Activated CD8-positive, alpha-beta T cell treated with anti-CD3 and anti-CD28 coated beads, Interleukin-2, amount 10 ng/mL, durations not matched to agents 7 days and 5 days (primary cell): ENCODE measurements at regions not wholly inside any gene's neighbourhood (a gene's known extent, or its start where the extent isn't known, plus 50 kb on each side); places are given as distances from the start of the nearest gene placed in this dataset.
"Not testable (repeated sequence)": the region's sequence is repeated elsewhere in the genome, so short reads cannot be mapped to it uniquely, and the experiment has no call there.

Source experiments
- ATAC-seq: fragments of 150-1000 bp; cut with Tn5 transposase; one replicate; pipeline ENCODE4 v1.10.0; 2021; ENCODE audit warnings: moderate library complexity
- CTCF ChIA-PET: fragments of 350-600 bp; sonication (Branson Sonifier 250); formaldehyde crosslinking; loops from one replicate; lab custom pipeline; 2021; ENCODE audit warnings: antibody characterized with exemption; lab: Charles Lee
- POLR2A ChIA-PET: fragments of 350-600 bp; sonication (Branson Sonifier 250); formaldehyde crosslinking; loops from one replicate; lab custom pipeline; 2021; ENCODE audit warnings: antibody characterized with exemption; lab: Charles Lee
- DNase-seq: peaks from one replicate; pipeline ENCODE4 v3.0.0-alpha.2; 2020
- H3K27ac Mint-ChIP-seq: one replicate; pipeline ENCODE4 v1.8.0; 2021; ENCODE audit warnings: mild to moderate bottlenecking, mixed read lengths
- H3K27me3 Mint-ChIP-seq: one replicate; pipeline ENCODE4 v1.8.0; 2021; ENCODE audit warnings: low read depth, mixed read lengths
- H3K36me3 Mint-ChIP-seq: one replicate; pipeline ENCODE4 v1.8.0; 2021; ENCODE audit warnings: low read depth, mixed read lengths
- H3K4me1 Mint-ChIP-seq: one replicate; pipeline ENCODE4 v1.8.0; 2021; ENCODE audit warnings: low read depth, mixed read lengths
- H3K4me3 Mint-ChIP-seq: one replicate; pipeline ENCODE4 v1.8.0; 2021; ENCODE audit warnings: mild to moderate bottlenecking, mixed read lengths
- H3K9me3 Mint-ChIP-seq: one replicate; pipeline ENCODE4 v1.8.0; 2022; ENCODE audit warnings: mixed read lengths; ENCODE audit not compliant: insufficient read depth

DNA sequence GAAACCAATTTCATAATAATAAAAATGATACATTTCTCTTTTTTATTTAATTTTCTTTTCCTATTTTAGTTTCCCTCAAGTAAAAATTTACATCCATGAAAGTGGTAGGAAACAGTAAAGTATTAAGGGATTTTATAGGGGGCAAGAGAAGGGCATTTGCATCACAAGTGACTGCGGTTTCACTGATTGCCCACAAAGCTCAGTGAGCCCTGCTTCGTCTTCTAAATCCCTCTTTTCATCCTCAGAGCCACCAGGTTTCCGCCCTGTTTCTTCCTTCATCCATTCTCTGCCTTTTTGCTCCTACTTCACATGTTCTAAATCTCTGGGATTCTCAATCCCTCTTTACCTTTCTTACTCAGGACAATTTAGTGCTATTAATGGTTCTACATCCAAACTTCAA is 491.4 kb downstream of the LRRC70 start:
- Mint-ChIP-seq H3K4me3 (no peak overlapping the region), H3K27me3 (no peaks in the 10 kb centered on the region), H3K36me3 (no peaks in the 10 kb centered on the region), H3K4me1 (no peaks in the 10 kb centered on the region), H3K9me3 (no peaks in the 10 kb centered on the region), H3K27ac (no peak overlapping the region)
- DNase-seq (no peak), ATAC-seq (no peak)
- CTCF ChIA-PET = no interaction called here
- POLR2A ChIA-PET = no interaction called here

DNA sequence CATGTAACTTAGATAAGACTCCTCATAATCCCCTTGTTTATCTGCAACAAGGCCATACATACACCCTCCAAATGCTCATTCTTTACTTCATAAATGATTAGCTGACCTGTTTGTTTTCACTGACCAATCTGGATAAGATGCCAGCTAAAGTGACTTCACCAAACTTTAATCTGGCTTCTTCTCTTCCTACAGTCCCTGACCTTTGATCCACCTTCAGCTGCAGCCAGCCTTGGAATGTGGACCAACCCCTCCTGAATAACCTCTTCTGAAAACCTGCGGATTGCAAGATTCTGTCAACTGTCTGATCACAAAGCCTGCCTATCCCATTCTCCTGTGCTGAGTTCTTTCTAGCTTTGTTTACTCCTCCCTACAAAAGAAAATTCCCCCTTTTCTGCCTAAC is 476.8 kb downstream of the LRRC70 start:
- POLR2A ChIA-PET = no interaction called here
- ATAC-seq = no peak
- CTCF ChIA-PET = no interaction called here
- DNase-seq = no peak
- Mint-ChIP-seq H3K9me3 (no peaks in the 10 kb centered on the region), H3K27ac (no peak overlapping the region), H3K4me3 (no peak overlapping the region), H3K27me3 (no peaks in the 10 kb centered on the region), H3K36me3 (no peaks in the 10 kb centered on the region), H3K4me1 (no peaks in the 10 kb centered on the region)

- no peak overlapping the region for H3K27ac Mint-ChIP-seq
- CTCF ChIA-PET = no interaction called here
- POLR2A ChIA-PET = no interaction called here
- H3K9me3 Mint-ChIP-seq = no peaks in the 10 kb centered on the region
- no peaks in the 10 kb centered on the region for H3K4me1 Mint-ChIP-seq
- H3K36me3 Mint-ChIP-seq = no peaks in the 10 kb centered on the region
- H3K4me3 Mint-ChIP-seq = no peak overlapping the region
- DNase-seq (no peak), ATAC-seq (no peak)
- no peaks in the 10 kb centered on the region for H3K27me3 Mint-ChIP-seq
These were observed 474.5 kb downstream of the LRRC70 start for GRCh38 chr5:63053019-63053638.

GRCh38 chr5:63050916-63051315 is 472.3 kb downstream of the LRRC70 start:
- Mint-ChIP-seq H3K27ac (no peak overlapping the region), H3K4me3 (no peak overlapping the region), H3K9me3 (no peaks in the 10 kb centered on the region), H3K36me3 (no peaks in the 10 kb centered on the region), H3K27me3 (no peaks in the 10 kb centered on the region), H3K4me1 (no peaks in the 10 kb centered on the region)
- POLR2A ChIA-PET = no interaction called here
- CTCF ChIA-PET = no interaction called here
- ATAC-seq = no peak
- no peak for DNase-seq

- H3K9me3 Mint-ChIP-seq = no peaks in the 10 kb centered on the region
- POLR2A ChIA-PET = no interaction called here
- ATAC-seq (no peak), DNase-seq (no peak)
- no peaks in the 10 kb centered on the region for H3K27me3 Mint-ChIP-seq
- H3K4me3 Mint-ChIP-seq = no peak overlapping the region
- CTCF ChIA-PET = no interaction called here
- H3K27ac Mint-ChIP-seq = no peak overlapping the region
- no peaks in the 10 kb centered on the region for H3K36me3 Mint-ChIP-seq
- H3K4me1 Mint-ChIP-seq = no peaks in the 10 kb centered on the region
These were observed 471.3 kb downstream of the LRRC70 start for GRCh38 chr5:63049935-63050334.

GRCh38 chr5:63043792-63044191 is 465.2 kb downstream of the LRRC70 start:
- ChIA-PET POLR2A (no interaction called here), CTCF (no interaction called here)
- no peak for ATAC-seq
- Mint-ChIP-seq H3K36me3 (no peaks in the 10 kb centered on the region), H3K4me3 (no peak overlapping the region), H3K4me1 (no peaks in the 10 kb centered on the region), H3K9me3 (peaks cover 3% of the 10 kb centered on the region), H3K27me3 (no peaks in the 10 kb centered on the region), H3K27ac (no peak overlapping the region)
- no peak for DNase-seq

- no peaks in the 10 kb centered on the region for H3K4me1 Mint-ChIP-seq
- H3K9me3 Mint-ChIP-seq = peaks cover 46% of the 10 kb centered on the region
- H3K27me3 Mint-ChIP-seq = no peaks in the 10 kb centered on the region
- H3K27ac Mint-ChIP-seq = no peak overlapping the region
- H3K4me3 Mint-ChIP-seq = no peak overlapping the region
- ATAC-seq = no peak
- no peak for DNase-seq
- POLR2A ChIA-PET = no interaction called here
- CTCF ChIA-PET = no interaction called here
- no peaks in the 10 kb centered on the region for H3K36me3 Mint-ChIP-seq
These were observed 453.7 kb downstream of the LRRC70 start for GRCh38 chr5:63032343-63032742.

- Mint-ChIP-seq H3K4me1 (no peaks in the 10 kb centered on the region), H3K36me3 (no peaks in the 10 kb centered on the region), H3K27ac (no peak overlapping the region), H3K27me3 (no peaks in the 10 kb centered on the region), H3K9me3 (peaks cover 36% of the 10 kb centered on the region), H3K4me3 (no peak overlapping the region)
- ChIA-PET POLR2A (no interaction called here), CTCF (no interaction called here)
- DNase-seq (no peak), ATAC-seq (no peak)
These were observed 451.3 kb downstream of the LRRC70 start for GRCh38 chr5:63029891-63030290.

DNA sequence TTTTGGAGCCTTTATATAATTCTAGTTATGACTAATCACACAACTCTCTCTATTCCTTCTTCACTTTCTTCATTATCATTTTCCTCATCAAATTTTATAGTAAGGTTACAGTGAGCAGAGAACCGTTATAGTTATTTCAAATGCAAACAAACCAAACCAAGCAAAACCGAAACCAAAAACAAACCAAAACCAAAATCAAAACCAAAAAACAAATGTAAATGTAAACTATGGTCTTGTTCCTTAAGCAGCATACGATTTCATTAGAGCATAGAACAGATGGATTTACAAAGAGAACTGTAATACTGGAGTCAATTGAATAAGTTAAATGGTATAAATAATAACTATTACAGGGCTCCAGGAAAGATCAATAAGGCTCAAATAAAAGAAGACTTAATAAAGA is 447.1 kb downstream of the LRRC70 start:
- no peaks in the 10 kb centered on the region for H3K36me3 Mint-ChIP-seq

DNA sequence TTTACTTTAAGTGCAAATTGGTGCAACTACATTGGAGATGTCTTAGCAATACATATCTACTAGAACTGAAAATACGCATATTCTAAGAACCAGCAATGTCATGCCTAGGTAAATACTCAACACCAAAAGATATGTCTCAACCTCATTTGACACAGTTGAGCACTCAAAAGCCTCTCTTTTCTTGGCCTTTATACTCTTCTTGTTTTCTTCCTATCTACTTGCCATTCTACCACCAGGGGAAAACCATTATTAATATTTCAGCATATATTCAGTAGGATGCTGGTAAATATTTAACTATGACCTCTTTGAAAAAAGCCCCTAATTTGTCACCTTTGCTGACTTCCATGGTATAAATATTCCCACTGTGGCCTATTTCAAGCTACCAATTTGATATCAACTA is 443.8 kb downstream of the LRRC70 start:
- Mint-ChIP-seq H3K27ac (no peak overlapping the region), H3K4me3 (no peak overlapping the region), H3K36me3 (no peaks in the 10 kb centered on the region), H3K9me3 (peaks cover 10% of the 10 kb centered on the region), H3K4me1 (no peaks in the 10 kb centered on the region), H3K27me3 (no peaks in the 10 kb centered on the region)
- ChIA-PET CTCF (no interaction called here), POLR2A (no interaction called here)
- no peak for ATAC-seq
- no peak for DNase-seq

More for the DNA sequence above, 447.1 kb downstream of the LRRC70 start:
- POLR2A ChIA-PET = no interaction called here
- Mint-ChIP-seq H3K27me3 (no peaks in the 10 kb centered on the region), H3K9me3 (peaks cover 7% of the 10 kb centered on the region), H3K4me3 (no peak overlapping the region), H3K27ac (no peak overlapping the region), H3K4me1 (no peaks in the 10 kb centered on the region)
- no peak for ATAC-seq
- CTCF ChIA-PET = no interaction called here
- no peak for DNase-seq

- CTCF ChIA-PET = no interaction called here
These were observed 432.5 kb downstream of the LRRC70 start for GRCh38 chr5:63011158-63011557.

DNA sequence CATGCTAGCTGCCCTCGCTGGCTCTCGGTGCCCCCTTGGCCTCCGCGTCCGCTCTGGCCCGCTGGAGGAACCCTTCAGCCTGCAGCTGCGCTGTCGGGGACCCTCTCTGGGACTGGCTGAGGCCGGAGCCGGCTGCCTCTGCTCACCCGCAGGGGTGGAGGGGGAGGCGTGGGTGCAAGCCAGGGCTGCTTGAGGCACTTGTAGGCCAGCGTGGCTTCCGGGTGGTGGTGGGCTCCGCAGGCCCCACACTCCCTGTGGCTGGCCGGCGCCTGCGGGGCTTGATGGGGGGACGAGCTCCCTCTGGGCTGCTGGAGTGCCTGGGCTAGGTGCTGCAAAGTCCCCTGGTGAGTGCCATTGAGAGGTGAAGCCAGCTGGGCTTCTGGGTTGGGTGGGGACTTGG is 429.6 kb downstream of the LRRC70 start:
- no peak overlapping the region for H3K27ac Mint-ChIP-seq
- DNase-seq (no peak), ATAC-seq (no peak)
- CTCF ChIA-PET = no interaction called here
- no peaks in the 10 kb centered on the region for H3K36me3 Mint-ChIP-seq
- no peak overlapping the region for H3K4me3 Mint-ChIP-seq
- POLR2A ChIA-PET = interaction anchor here (0.6 kb wide), 1 partner anchor 556 kb away, joined by 7 read pairs; no protein-coding TSS in a partner anchor
- no peaks in the 10 kb centered on the region for H3K4me1 Mint-ChIP-seq
- H3K27me3 Mint-ChIP-seq = no peaks in the 10 kb centered on the region
- peaks cover 9% of the 10 kb centered on the region for H3K9me3 Mint-ChIP-seq

More at GRCh38 chr5:63011158-63011557, 432.5 kb downstream of the LRRC70 start:
- H3K4me1 Mint-ChIP-seq = no peaks in the 10 kb centered on the region
- H3K27me3 Mint-ChIP-seq = no peaks in the 10 kb centered on the region
- DNase-seq (no peak), ATAC-seq (no peak)
- H3K36me3 Mint-ChIP-seq = no peaks in the 10 kb centered on the region
- POLR2A ChIA-PET = no interaction called here
- H3K9me3 Mint-ChIP-seq = peaks cover 9% of the 10 kb centered on the region
- no peak overlapping the region for H3K4me3 Mint-ChIP-seq
- no peak overlapping the region for H3K27ac Mint-ChIP-seq

GRCh38 chr5:62994842-62995241 is 416.2 kb downstream of the LRRC70 start:
- H3K4me1 Mint-ChIP-seq, POLR2A ChIA-PET, H3K27ac Mint-ChIP-seq, H3K4me3 Mint-ChIP-seq, DNase-seq, H3K27me3 Mint-ChIP-seq, H3K36me3 Mint-ChIP-seq, CTCF ChIA-PET, ATAC-seq: not testable (repeated sequence)
- peaks cover 11% of the 10 kb centered on the region for H3K9me3 Mint-ChIP-seq
